GM19467 (cell line): ENCODE measurements at regions not wholly inside any gene's neighbourhood (a gene's known extent, or its start where the extent isn't known, plus 50 kb on each side); places are given as distances from the start of the nearest gene placed in this dataset.
"Not testable (repeated sequence)": the region's sequence is repeated elsewhere in the genome, so short reads cannot be mapped to it uniquely, and the experiment has no call there.

Experiments
- ATAC-seq: cut with Tn5 transposase; IDR thresholded peaks from one replicate; pipeline ENCODE4 v1.9.1; 2021; ENCODE audit warnings: mild to moderate bottlenecking, moderate library complexity; ENCODE audit not compliant: unreplicated experiment

- no peak for ATAC-seq
Observed at GRCh38 chr22:22122348-22123117, 122.1 kb upstream of the VPREB1 start.

- no peak for ATAC-seq
Observed at GRCh38 chr22:22121445-22121844, 123.1 kb upstream of the VPREB1 start.

GRCh38 chr22:22120160-22120559 is 124.4 kb upstream of the VPREB1 start:
- no peak for ATAC-seq

GRCh38 chr22:22118987-22119386 is 125.6 kb upstream of the VPREB1 start:
- ATAC-seq, result no peak

GRCh38 chr22:22117864-22118544 is 126.6 kb upstream of the VPREB1 start:
- ATAC-seq, result not testable (repeated sequence)

- not testable (repeated sequence) for ATAC-seq
Observed at GRCh38 chr22:22116997-22117770, 127.4 kb upstream of the VPREB1 start.

DNA sequence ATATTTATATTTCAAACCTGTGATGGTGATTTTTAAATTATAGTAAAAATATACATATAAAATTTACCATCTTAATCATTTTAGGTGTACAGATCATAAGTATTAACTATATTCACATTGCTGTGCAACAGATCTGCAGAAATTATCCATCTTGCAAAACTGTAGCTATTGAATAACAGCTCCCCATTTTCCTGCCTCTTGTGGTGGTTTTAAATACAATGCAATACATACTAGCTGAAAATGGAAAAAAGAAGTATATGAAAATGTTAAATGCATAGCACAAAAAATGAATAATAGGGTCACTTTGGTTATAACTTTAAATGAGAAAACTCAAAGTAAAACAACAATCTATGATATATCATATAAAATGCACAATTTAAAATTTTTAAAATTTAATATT is 130.9 kb upstream of the VPREB1 start:
- no peak for ATAC-seq

- no peak for ATAC-seq
Observed at GRCh38 chr22:22112533-22113294, 130.1 kb upstream of the TOP3B start.

DNA sequence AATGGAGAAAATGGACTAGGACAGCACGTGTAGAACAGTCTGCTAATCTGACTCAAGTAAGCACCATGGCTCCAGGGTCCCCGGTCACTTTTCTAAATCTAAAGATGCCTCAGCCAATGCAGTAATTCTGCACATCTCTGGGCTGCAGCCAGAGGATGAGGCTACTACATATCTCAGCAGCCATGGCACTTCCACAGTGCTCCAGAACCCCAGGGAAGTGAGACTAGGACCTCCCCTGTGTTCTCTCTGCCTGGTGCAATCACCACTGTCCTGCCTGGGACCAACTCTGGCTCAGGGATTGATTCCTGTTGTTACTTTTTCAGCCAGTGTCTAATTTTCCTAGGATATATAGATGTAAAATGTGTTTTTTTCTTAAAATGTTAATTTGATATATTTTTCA is 129.4 kb upstream of the TOP3B start:
- ATAC-seq, result no peak

GRCh38 chr22:22111267-22111751 is 128.7 kb upstream of the TOP3B start:
- ATAC-seq, result peak; percentile 49

DNA sequence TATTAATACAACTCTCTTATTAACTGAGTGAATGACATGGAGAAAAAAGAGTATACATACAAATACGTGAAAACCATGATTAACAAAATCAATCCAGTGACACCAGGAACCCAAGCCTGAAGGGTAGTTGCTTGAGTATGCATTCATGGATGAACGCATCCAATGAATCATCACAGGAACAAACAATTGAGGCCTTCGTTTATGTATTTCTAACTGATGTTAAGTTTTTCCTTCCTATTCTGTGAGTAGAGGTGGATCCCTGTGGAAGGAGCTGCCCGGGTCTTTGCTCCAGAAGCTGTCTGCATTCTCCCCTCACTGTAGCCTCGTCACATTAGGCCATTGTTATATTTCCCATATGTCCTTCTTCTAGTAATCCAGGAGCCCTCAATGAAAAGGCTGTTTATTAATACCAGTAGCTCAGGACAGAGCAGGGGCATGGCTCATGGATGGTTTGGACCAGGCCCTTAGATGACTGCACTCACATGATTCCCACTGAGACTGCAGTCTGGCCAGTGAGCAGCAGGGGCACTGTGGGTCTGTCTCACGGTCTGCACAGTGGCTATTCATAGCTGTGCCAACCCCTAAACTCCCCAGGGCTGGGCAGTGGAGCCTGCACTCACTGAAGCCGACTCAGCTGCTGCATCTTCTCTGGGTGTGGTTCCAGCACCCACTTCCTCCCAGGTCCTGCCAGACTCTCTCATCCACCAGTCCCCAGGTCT is 128.1 kb upstream of the TOP3B start:
- peak; percentile 84 for ATAC-seq

DNA sequence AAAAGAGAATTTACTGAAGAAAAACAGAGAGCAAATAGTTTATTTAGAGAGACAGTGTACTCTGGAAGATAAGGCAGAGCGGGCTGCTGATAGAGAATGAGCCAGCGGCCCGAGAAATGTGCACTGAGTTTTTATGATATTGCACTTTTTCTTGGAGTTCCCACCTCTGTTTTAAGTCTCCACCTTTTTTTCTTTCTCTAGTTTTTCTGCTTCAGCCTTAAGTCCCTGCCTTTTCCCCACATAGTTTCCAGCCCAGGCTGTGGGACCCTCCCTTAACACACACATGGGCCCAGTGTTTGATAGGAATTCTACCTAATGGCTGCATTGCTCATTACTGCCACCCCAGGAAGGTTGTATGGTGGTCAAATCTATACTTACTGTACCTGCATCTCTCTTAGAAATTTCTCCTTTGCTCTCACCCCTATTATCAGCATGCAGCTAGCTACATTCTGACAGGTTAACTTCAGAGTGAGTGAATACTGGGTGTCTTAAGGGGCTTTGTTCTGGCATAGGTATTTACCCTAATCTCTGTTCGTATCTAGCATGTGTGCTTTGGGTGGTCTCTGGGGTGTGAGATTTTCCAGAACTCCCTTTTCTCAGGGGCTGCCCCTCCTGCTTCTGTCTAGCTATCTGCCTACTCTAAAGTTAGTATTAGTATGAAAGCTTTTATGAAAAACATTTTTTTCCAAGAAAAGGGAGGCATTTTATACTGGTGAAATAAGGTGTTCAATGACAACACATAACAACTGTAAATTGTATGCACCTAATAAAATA is 127.3 kb upstream of the TOP3B start:
- ATAC-seq, result no peak

GRCh38 chr22:22106855-22107254 is 124.3 kb upstream of the TOP3B start:
- ATAC-seq, result no peak

GRCh38 chr22:22105364-22105763 is 122.8 kb upstream of the TOP3B start:
- no peak for ATAC-seq

- no peak for ATAC-seq
Observed at GRCh38 chr22:22103078-22103875, 120.7 kb upstream of the TOP3B start.

DNA sequence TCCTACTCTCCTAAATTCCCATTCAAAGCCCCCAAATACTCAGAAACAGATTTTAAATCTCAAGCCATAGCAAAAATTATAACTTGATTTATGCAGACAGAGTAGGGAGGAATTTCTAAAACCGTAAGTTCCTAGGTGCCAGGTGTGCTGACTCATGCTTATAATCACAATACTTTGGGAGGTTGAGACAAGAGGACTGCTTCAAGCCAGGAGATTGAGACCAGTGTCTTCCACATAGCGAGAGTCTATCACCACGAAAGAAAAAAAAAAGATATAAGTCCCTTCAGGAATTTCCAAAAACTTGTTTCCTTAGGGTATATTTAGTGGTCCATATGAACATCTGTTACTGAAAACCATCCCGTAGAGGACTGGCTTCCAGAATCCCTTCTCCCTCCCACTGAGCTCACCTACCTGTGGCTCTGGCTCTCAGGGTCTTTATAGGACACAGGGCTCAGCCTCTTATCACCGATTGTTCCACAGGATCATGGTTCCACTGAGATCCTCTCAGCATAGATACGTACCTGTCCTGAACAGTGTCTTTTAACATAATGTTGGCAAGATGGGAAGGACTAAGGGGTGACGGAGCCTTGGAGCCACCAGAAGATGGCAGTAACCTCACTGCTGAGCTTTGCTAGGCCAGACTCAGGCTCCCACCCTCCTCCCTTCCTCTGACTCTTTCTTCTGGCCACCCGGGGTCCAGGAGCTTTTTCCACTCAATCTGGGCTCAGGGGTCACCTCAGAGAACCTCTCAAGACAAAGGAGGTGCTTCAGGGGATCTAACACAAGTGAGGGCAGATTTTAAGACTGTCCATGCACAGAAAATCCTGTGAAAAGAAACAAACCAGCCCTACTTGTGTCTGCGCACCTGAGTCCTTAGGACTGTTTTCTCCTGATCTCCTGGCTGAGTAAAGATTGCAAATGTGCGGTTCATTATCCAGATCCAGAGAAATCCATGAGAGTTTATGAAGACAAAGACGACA is 117.5 kb upstream of the TOP3B start:
- ATAC-seq, result no peak

- ATAC-seq, result no peak
Observed at GRCh38 chr22:22099194-22099486, 116.6 kb upstream of the TOP3B start.
